HL-60 (cell line): ENCODE measurements at regions not wholly inside any gene's neighbourhood (a gene's known extent, or its start where the extent isn't known, plus 50 kb on each side); places are given as distances from the start of the nearest gene placed in this dataset.

Experiments used
- POLR2AphosphoS5 ChIP-seq: IDR thresholded peaks from 2 replicates; pipeline ENCODE4 v1.6.1; 2012; ENCODE audit warnings: low read depth
- TF ChIP-seq, protein P1 (sequence below): IDR thresholded peaks from one replicate; pipeline ENCODE4 v1.5.1; 2011; ENCODE audit warnings: low read length, control low read depth, inconsistent platforms; ENCODE audit not compliant: insufficient read depth

DNA sequence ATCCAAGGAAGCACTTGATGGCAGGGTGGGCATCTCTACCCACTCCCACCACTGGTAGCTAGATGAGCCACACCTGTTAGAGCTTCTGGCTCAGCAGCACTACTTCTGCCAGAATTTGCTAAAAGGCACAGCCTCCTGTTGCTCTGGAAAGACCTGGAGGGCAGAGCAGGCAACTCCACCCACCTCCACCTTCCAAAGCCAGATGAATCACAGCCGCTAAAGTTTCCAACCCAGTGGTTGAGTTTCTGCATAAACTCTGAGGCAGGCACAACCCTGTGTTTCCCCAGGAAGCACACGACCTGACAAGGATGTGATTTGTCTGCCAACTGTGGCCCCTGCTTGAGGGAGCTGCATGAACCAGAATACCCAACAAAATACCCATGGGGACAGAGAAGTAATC is 111.6 kb upstream of the GCFC2 start:
- TF ChIP-seq, protein P1, sequence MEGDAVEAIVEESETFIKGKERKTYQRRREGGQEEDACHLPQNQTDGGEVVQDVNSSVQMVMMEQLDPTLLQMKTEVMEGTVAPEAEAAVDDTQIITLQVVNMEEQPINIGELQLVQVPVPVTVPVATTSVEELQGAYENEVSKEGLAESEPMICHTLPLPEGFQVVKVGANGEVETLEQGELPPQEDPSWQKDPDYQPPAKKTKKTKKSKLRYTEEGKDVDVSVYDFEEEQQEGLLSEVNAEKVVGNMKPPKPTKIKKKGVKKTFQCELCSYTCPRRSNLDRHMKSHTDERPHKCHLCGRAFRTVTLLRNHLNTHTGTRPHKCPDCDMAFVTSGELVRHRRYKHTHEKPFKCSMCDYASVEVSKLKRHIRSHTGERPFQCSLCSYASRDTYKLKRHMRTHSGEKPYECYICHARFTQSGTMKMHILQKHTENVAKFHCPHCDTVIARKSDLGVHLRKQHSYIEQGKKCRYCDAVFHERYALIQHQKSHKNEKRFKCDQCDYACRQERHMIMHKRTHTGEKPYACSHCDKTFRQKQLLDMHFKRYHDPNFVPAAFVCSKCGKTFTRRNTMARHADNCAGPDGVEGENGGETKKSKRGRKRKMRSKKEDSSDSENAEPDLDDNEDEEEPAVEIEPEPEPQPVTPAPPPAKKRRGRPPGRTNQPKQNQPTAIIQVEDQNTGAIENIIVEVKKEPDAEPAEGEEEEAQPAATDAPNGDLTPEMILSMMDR = no peak
- TF ChIP-seq POLR2AphosphoS5 = no peak
